Uterus (tissue), 2 donors: ENCODE measurements at regions not wholly inside any gene's neighbourhood (a gene's known extent, or its start where the extent isn't known, plus 50 kb on each side); places are given as distances from the start of the nearest gene placed in this dataset.

Experiments
- POLR2A ChIP-seq, 2 donors: fragments of 450-650 bp; IDR thresholded peaks; one replicate each; pipeline ENCODE4 v1.6.1; 2016; ENCODE audit warnings: antibody characterized with exemption in 2 of 2, mild to moderate bottlenecking in 1 of 2, moderate library complexity in 1 of 2
- TF ChIP-seq, protein P1 (sequence below), 4 experiments: fragments of 200-600 bp in 2 of 4; fragments of 450-650 bp in 2 of 4; sonication (generic) in 2 of 4; IDR thresholded peaks; one replicate each; pipeline ENCODE4 v1.5.1; 2016 to 2019; ENCODE audit warnings: antibody characterized with exemption in 4 of 4, mild to moderate bottlenecking in 2 of 4, moderate library complexity in 1 of 4

- no peak for TF ChIP-seq POLR2A (IDR thresholded peaks at IDR 0.05)
- TF ChIP-seq, protein P1, sequence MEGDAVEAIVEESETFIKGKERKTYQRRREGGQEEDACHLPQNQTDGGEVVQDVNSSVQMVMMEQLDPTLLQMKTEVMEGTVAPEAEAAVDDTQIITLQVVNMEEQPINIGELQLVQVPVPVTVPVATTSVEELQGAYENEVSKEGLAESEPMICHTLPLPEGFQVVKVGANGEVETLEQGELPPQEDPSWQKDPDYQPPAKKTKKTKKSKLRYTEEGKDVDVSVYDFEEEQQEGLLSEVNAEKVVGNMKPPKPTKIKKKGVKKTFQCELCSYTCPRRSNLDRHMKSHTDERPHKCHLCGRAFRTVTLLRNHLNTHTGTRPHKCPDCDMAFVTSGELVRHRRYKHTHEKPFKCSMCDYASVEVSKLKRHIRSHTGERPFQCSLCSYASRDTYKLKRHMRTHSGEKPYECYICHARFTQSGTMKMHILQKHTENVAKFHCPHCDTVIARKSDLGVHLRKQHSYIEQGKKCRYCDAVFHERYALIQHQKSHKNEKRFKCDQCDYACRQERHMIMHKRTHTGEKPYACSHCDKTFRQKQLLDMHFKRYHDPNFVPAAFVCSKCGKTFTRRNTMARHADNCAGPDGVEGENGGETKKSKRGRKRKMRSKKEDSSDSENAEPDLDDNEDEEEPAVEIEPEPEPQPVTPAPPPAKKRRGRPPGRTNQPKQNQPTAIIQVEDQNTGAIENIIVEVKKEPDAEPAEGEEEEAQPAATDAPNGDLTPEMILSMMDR (IDR thresholded peaks at IDR 0.05): no peak
Observed at GRCh38 chr18:75527848-75528685, 100.6 kb upstream of the SMIM21 start.
